HG02981 (cell line): ENCODE measurements at regions not wholly inside any gene's neighbourhood (a gene's known extent, or its start where the extent isn't known, plus 50 kb on each side); places are given as distances from the start of the nearest gene placed in this dataset.
"Not testable (repeated sequence)": the region's sequence is repeated elsewhere in the genome, so short reads cannot be mapped to it uniquely, and the experiment has no call there.

Experiments used
- ATAC-seq: cut with Tn5 transposase; IDR thresholded peaks from one replicate; pipeline ENCODE4 v1.9.1; 2021; ENCODE audit warnings: mild to moderate bottlenecking, moderate library complexity; ENCODE audit not compliant: unreplicated experiment

DNA sequence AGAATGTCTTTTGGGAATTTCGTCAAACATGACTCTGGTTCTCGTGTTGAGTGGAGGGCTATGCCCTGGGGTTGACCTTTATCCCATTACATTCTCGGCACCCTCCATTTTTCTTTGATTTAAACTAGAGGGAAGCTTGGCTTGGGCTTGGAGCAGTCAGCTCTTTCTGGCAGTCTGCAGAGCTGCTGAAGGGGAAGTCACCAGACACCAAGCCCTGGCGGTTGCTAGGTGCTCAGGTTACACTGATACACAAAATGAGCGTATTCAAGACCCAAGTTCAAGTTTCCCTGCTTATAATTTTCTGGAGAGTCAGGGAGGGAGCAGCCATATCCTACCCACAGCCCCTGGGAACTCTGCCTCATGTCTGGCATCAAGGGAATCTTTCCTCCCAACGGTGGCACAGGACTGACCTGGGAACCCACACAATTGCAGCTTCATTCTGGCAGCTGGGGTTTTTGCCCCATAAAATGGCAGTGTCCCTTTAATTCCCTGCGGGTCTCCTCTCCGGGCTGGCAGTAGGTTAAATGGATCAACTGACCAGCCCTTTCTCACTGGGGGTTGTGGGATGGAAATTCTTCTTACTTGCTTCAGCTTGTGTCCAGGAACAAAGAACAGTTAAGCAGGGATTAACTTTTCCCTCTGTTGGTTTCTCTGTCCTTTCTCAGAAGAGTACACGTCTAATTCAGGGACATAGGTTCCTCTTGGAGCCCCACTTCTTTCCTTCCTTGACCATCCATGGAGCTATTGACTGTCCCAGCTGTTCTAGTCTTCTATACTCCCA, 110.0 kb upstream of the DLG1 start:
- ATAC-seq: no peak

GRCh38 chr3:197407526-197407925, 109.1 kb upstream of the DLG1 start:
- ATAC-seq: no peak

- ATAC-seq: no peak
These were observed 108.6 kb upstream of the DLG1 start for GRCh38 chr3:197407053-197407452.

DNA sequence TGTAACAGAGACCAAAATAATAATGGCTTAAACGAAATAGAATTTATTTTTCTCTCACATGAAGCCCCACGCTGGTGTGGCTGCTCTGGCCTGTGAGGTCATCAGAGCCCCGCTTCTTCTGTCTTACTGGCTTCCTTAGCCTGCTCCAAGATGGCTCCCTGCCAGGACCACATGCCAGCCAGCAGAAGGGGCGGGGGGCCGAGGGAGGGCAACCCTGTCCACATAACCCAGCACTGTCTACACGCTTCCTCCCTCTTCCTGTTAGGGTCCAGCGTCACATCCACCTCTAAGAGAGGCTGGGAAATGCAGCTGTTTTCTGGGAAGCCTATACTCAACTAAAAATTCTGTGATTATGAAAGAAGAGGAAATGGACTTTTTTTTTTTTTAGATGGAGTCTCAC, 107.9 kb upstream of the DLG1 start:
- no peak for ATAC-seq

GRCh38 chr3:197404754-197405153, 106.3 kb upstream of the DLG1 start:
- ATAC-seq: no peak

DNA sequence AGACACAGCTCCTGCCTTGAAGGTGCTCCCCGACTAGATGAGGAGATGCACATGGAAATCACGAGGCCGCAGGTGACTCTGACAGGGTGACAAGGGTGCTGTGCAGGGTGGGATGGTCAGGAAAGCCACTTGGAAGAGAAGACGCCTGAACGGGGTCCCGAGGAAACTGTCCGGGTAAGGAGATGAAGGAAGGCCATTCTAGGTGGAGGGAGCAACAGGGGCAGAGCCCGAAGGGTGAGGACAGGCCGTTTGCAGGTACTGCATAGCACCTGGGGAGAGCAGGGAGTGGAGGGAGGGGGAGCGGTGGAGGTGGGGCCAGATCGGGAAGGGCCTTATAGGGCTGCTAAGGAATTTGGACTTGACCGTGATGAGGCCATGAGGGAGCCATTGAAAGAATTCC, 105.6 kb upstream of the DLG1 start:
- no peak for ATAC-seq

GRCh38 chr3:197402401-197402800, 104.0 kb upstream of the DLG1 start:
- ATAC-seq: not testable (repeated sequence)

- ATAC-seq: no peak
These were observed 101.1 kb upstream of the DLG1 start for GRCh38 chr3:197399486-197399885.

DNA sequence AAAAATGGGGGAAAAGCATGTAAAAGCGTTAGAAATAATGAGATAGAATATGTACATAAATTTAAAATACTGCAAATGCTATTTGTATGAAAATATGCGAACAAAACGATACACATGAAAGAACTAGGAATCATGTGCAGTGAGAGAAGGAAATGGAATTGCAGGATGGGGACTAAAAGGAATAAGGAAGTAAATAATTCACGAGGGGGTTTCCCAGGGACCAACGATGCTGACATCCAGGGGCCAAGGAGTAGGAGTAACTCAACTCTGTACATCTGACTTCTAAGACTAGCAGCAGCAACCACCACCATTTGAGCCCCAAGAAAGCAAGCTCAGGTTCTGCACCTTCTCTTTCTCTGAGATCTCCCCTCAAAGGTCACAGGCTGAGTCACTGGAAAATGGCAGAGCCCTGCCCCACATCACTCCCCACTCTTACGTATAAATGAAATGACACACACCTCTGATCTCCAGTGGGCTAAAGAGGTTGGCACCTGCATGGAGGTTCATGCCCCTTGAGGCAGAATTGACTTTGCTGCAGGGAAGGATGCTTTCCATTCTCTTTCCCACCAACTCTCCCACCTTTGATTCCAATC, 100.0 kb upstream of the DLG1 start:
- no peak for ATAC-seq

- ATAC-seq: no peak
These were observed 99.4 kb upstream of the DLG1 start for GRCh38 chr3:197397838-197398237.

GRCh38 chr3:197394464-197395321, 96.3 kb upstream of the DLG1 start:
- ATAC-seq: peak; percentile 60

DNA sequence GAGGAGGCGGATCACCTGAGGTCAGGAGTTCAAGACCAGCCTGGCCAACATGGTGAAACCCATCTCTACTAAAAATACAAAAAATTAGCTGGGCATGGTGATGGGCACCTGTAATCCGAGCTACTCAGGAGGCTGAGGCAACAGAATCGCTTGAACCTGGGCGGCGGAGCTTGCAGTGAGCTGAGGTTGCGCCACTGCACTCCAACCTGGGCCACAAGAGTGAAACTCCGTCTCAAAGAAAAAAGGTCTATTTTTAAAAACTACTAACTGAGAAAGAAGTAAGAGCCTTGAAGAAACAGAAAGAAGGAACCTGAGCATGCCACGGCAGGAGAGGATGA, 95.7 kb upstream of the DLG1 start:
- not testable (repeated sequence) for ATAC-seq

GRCh38 chr3:197393711-197394110, 95.3 kb upstream of the DLG1 start:
- no peak for ATAC-seq

DNA sequence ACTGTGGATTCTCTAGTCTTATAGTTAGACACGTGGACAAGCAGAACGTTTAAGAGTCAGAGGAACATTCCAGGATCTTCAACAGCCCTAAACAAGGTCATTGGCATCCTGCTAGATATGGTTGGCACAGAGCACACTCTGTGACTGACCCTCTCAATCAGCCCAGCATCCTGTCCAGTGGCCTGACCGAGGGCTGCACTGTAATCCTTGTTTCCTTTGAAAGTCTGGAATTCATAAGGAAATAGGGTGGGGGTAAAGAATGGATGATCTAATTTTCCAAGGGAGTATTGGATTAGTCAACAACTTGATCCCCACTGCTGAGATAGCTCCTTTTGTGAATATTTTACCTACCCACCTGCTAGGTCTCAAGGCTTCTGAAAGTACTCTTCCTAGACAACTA, 94.5 kb upstream of the DLG1 start:
- ATAC-seq: no peak

- ATAC-seq: no peak
These were observed 83.0 kb upstream of the DLG1 start for GRCh38 chr3:197381371-197381770.

GRCh38 chr3:197380786-197381185, 82.4 kb upstream of the DLG1 start:
- no peak for ATAC-seq

GRCh38 chr3:197378985-197379718, 80.7 kb upstream of the DLG1 start:
- no peak for ATAC-seq

- ATAC-seq: no peak
These were observed 78.5 kb upstream of the DLG1 start for GRCh38 chr3:197376735-197377555.

GRCh38 chr3:197376020-197376419, 77.6 kb upstream of the DLG1 start:
- no peak for ATAC-seq

- no peak for ATAC-seq
These were observed 76.6 kb upstream of the DLG1 start for GRCh38 chr3:197375001-197375441.
